Gastrocnemius medialis (tissue), 4 donors: ENCODE measurements at regions not wholly inside any gene's neighbourhood (a gene's known extent, or its start where the extent isn't known, plus 50 kb on each side); places are given as distances from the start of the nearest gene placed in this dataset.

ENCODE experiments used
- CTCF ChIP-seq, 5 experiments: fragments of 450-650 bp in 3 of 5; fragments of 200-600 bp in 2 of 5; sonication (generic) in 2 of 5; IDR thresholded peaks in 4 of 5; conservative IDR thresholded peaks in 1 of 5; 1 replicate in 4 of 5; 2 replicates in 1 of 5; pipeline ENCODE4 v1.5.1; 2016 to 2019; ENCODE audit warnings: antibody characterized with exemption in 5 of 5, mild to moderate bottlenecking in 3 of 5, moderate library complexity in 3 of 5
- POLR2A ChIP-seq, 2 donors: fragments of 450-650 bp; IDR thresholded peaks; one replicate each; pipeline ENCODE4 v1.6.1; 2017; ENCODE audit warnings: antibody characterized with exemption in 2 of 2, mild to moderate bottlenecking in 2 of 2, moderate library complexity in 2 of 2

GRCh38 chr4:175999944-176000343 is 65.7 kb upstream of the WDR17 start:
- no peak for TF ChIP-seq CTCF (IDR thresholded peaks at IDR 0.05 in 4 of 5, conservative IDR thresholded peaks at IDR 0.05 in 1 of 5)
- TF ChIP-seq POLR2A (IDR thresholded peaks at IDR 0.05) = no peak
